T-cell (primary cell): ENCODE measurements at regions not wholly inside any gene's neighbourhood (a gene's known extent, or its start where the extent isn't known, plus 50 kb on each side); places are given as distances from the start of the nearest gene placed in this dataset.
"Not testable (repeated sequence)": the region's sequence is repeated elsewhere in the genome, so short reads cannot be mapped to it uniquely, and the experiment has no call there.

Experiments
- ATAC-seq, 4 experiments: fragments of 200-7000 bp in 3 of 4; fragments of 150-1000 bp in 1 of 4; cut with Tn5 transposase; replicated peaks in 1 of 4; 1 replicate in 3 of 4; 2 replicates in 1 of 4; pipeline ENCODE4 v1.10.0; 2021; ENCODE audit warnings: moderate library complexity in 3 of 4, mild to moderate bottlenecking in 2 of 4, moderate number of reproducible peaks in 1 of 4
- CTCF ChIA-PET, 2 donors: fragments of 300-600 bp; sonication (Branson Sonifier 250); formaldehyde crosslinking; loops; one replicate each; lab custom pipeline; 2022; ENCODE audit warnings: antibody characterized with exemption in 2 of 2; lab: Charles Lee
- POLR2A ChIA-PET, 2 donors: fragments of 300-600 bp; sonication (Branson Sonifier 250); formaldehyde crosslinking; loops; one replicate each; lab custom pipeline; 2022; ENCODE audit warnings: antibody characterized with exemption in 2 of 2; lab: Charles Lee
- DNase-seq, 35 experiments: peaks; one replicate each; pipeline versions ENCODE4 v3.0.0 to v3.0.0-alpha.2; 2013 to 2023
- H3K27ac ChIP-seq: one replicate; pipeline ENCODE4 v1.5.1; 2013; ENCODE audit warnings: low read length
- H3K27me3 ChIP-seq, 2 experiments: replicated peaks in 1 of 2; 1 replicate in 1 of 2; 2 replicates in 1 of 2; pipeline versions ENCODE4 v1.6.1 to v1.7.0; 2013; ENCODE audit warnings: low read length in 1 of 2, mixed read lengths in 1 of 2; ENCODE audit not compliant: control insufficient read depth in 2 of 2, insufficient read depth in 2 of 2; ENCODE audit errors: extremely low read depth in 1 of 2
- H3K36me3 ChIP-seq, 2 donors: 1 replicate in 1 of 2; 2 replicates in 1 of 2; pipeline versions ENCODE4 v1.6.1 to v1.7.0; 2013; ENCODE audit warnings: low read length in 1 of 2; ENCODE audit not compliant: control insufficient read depth in 2 of 2, insufficient read depth in 1 of 2; ENCODE audit errors: extremely low read depth in 1 of 2
- H3K4me1 ChIP-seq, 2 experiments: 1 replicate in 1 of 2; 2 replicates in 1 of 2; pipeline versions ENCODE4 v1.6.1 to v1.7.0; 2013; ENCODE audit warnings: low read length in 2 of 2, mixed read lengths in 1 of 2; ENCODE audit not compliant: insufficient read depth in 2 of 2, control insufficient read depth in 1 of 2; ENCODE audit errors: extremely low read depth in 1 of 2
- H3K4me3 ChIP-seq, 2 donors: 1 replicate in 1 of 2; 2 replicates in 1 of 2; pipeline versions ENCODE4 v1.5.1 to v1.7.0; 2013; ENCODE audit warnings: mild to moderate bottlenecking in 2 of 2, low read length in 1 of 2, moderate library complexity in 1 of 2; ENCODE audit not compliant: control insufficient read depth in 1 of 2; ENCODE audit errors: extremely low read depth in 1 of 2
- H3K9me3 ChIP-seq: 2 replicates; pipeline ENCODE4 v1.7.0; 2013
- H3K27ac Mint-ChIP-seq, 2 donors: one replicate each; pipeline ENCODE4 v1.8.0; 2020 to 2021; ENCODE audit warnings: mild to moderate bottlenecking in 2 of 2, mixed read lengths in 2 of 2
- H3K27me3 Mint-ChIP-seq, 2 donors: one replicate each; pipeline ENCODE4 v1.8.0; 2021 to 2022; ENCODE audit warnings: mixed read lengths in 2 of 2
- H3K36me3 Mint-ChIP-seq: one replicate; pipeline ENCODE4 v1.8.0; 2021; ENCODE audit warnings: mixed read lengths
- H3K4me1 Mint-ChIP-seq, 3 donors: one replicate each; pipeline ENCODE4 v1.8.0; 2020 to 2022; ENCODE audit warnings: mixed read lengths in 3 of 3, mild to moderate bottlenecking in 1 of 3
- H3K4me3 Mint-ChIP-seq, 3 donors: one replicate each; pipeline ENCODE4 v1.8.0; 2020 to 2022; ENCODE audit warnings: mild to moderate bottlenecking in 3 of 3, mixed read lengths in 3 of 3, moderate library complexity in 3 of 3
- H3K9me3 Mint-ChIP-seq, 3 donors: one replicate each; pipeline ENCODE4 v1.8.0; 2020 to 2022; ENCODE audit warnings: mixed read lengths in 3 of 3
- WGBS: methylation state at CpG from one replicate; pipeline ENCODE4 v1.1.5; 2013; ENCODE audit warnings: missing lambda C conversion rate; ENCODE audit not compliant: insufficient coverage; 5-methylcytosine and 5-hydroxymethylcytosine counted together

- ATAC-seq, POLR2A ChIA-PET, DNase-seq, H3K9me3 Mint-ChIP-seq, H3K27me3 Mint-ChIP-seq, H3K4me1 Mint-ChIP-seq, H3K9me3 ChIP-seq, H3K27me3 ChIP-seq, H3K4me1 ChIP-seq, H3K4me3 ChIP-seq, H3K4me3 Mint-ChIP-seq, H3K36me3 ChIP-seq, H3K36me3 Mint-ChIP-seq, H3K27ac Mint-ChIP-seq, CTCF ChIA-PET, H3K27ac ChIP-seq: not testable (repeated sequence)
- 83% methylated on average over 9 of the region's 24 CpGs for WGBS
Measured at GRCh38 chr13:18600366-18600765, 581.3 kb downstream of the TUBA3C start.

- H3K36me3 Mint-ChIP-seq, H3K4me3 ChIP-seq, H3K9me3 Mint-ChIP-seq, H3K27me3 ChIP-seq, ATAC-seq, H3K36me3 ChIP-seq, H3K4me1 Mint-ChIP-seq, POLR2A ChIA-PET, H3K27me3 Mint-ChIP-seq, H3K4me1 ChIP-seq, CTCF ChIA-PET, H3K9me3 ChIP-seq, H3K27ac Mint-ChIP-seq, H3K4me3 Mint-ChIP-seq, H3K27ac ChIP-seq: not testable (repeated sequence)
- peak in 9 of 35 experiments; percentile 2 to 32 (median 10) for DNase-seq
- 65% methylated on average over 14 of the region's 25 CpGs for WGBS
Measured at GRCh38 chr13:18599791-18600211, 581.8 kb downstream of the TUBA3C start.

GRCh38 chr13:18598543-18598942 lies 583.1 kb downstream of the TUBA3C start:
- H3K4me1 ChIP-seq, CTCF ChIA-PET, H3K27me3 ChIP-seq, H3K36me3 Mint-ChIP-seq, H3K27me3 Mint-ChIP-seq, H3K4me3 ChIP-seq, H3K4me1 Mint-ChIP-seq, H3K4me3 Mint-ChIP-seq, DNase-seq, H3K36me3 ChIP-seq, POLR2A ChIA-PET, H3K9me3 ChIP-seq, H3K27ac Mint-ChIP-seq, H3K27ac ChIP-seq, ATAC-seq: not testable (repeated sequence)
- WGBS: 70% methylated on average over 18 of the region's 24 CpGs
- peaks cover 2 to 11% (median 5%) of the 10 kb centered on the region in 3 donors for H3K9me3 Mint-ChIP-seq

- H3K36me3 Mint-ChIP-seq, CTCF ChIA-PET, POLR2A ChIA-PET, ATAC-seq, H3K27me3 Mint-ChIP-seq, H3K4me3 Mint-ChIP-seq, H3K36me3 ChIP-seq, H3K27ac Mint-ChIP-seq, DNase-seq, H3K4me1 Mint-ChIP-seq, H3K9me3 ChIP-seq, H3K27me3 ChIP-seq, H3K4me3 ChIP-seq, H3K4me1 ChIP-seq, H3K27ac ChIP-seq: not testable (repeated sequence)
- WGBS: 69% methylated on average over 10 of the region's 14 CpGs
- peaks cover 2 to 11% (median 5%) of the 10 kb centered on the region in 3 donors for H3K9me3 Mint-ChIP-seq
Measured at GRCh38 chr13:18597940-18598339, 583.7 kb downstream of the TUBA3C start.

GRCh38 chr13:18577103-18577502 lies 604.5 kb downstream of the TUBA3C start:
- POLR2A ChIA-PET, CTCF ChIA-PET: not testable (repeated sequence)

GRCh38 chr13:18567890-18568289 lies 613.7 kb downstream of the TUBA3C start:
- peak in 1 of 35 experiments; percentile 23 for DNase-seq
- H3K9me3 Mint-ChIP-seq, H3K4me3 ChIP-seq, H3K27me3 Mint-ChIP-seq, CTCF ChIA-PET, H3K27ac ChIP-seq, ATAC-seq, H3K9me3 ChIP-seq, H3K27me3 ChIP-seq, H3K36me3 ChIP-seq, H3K27ac Mint-ChIP-seq, H3K4me1 ChIP-seq, H3K4me1 Mint-ChIP-seq, H3K4me3 Mint-ChIP-seq, POLR2A ChIA-PET, H3K36me3 Mint-ChIP-seq: not testable (repeated sequence)
- WGBS: 90% methylated on average over 7 of the region's 30 CpGs

More at GRCh38 chr13:18577103-18577502, 604.5 kb downstream of the TUBA3C start:
- not testable (repeated sequence) for H3K9me3 Mint-ChIP-seq, DNase-seq, H3K4me3 ChIP-seq, H3K27ac ChIP-seq, H3K4me1 Mint-ChIP-seq, ATAC-seq, H3K36me3 Mint-ChIP-seq, H3K4me1 ChIP-seq, H3K4me3 Mint-ChIP-seq, H3K36me3 ChIP-seq, H3K27me3 ChIP-seq, H3K9me3 ChIP-seq, H3K27me3 Mint-ChIP-seq, H3K27ac Mint-ChIP-seq
- WGBS: no CpG with 5 or more reads among the region's 1 CpG
